Islet of Langerhans (tissue), 1 donor: ENCODE measurements at regions not wholly inside any gene's neighbourhood (a gene's known extent, or its start where the extent isn't known, plus 50 kb on each side); places are given as distances from the start of the nearest gene placed in this dataset.

Experiments used
- FAIRE-seq: peaks from one replicate; lab custom pipeline; 2011; peaks lifted over from hg19 to GRCh38; lab: Jason Lieb, UNC

- no peak for FAIRE-seq
Observed at GRCh38 chr1:4848431-4848830, 194.0 kb downstream of the AJAP1 start.

GRCh38 chr1:4847711-4848110 lies 193.3 kb downstream of the AJAP1 start:
- no peak for FAIRE-seq
